ENCODE measurements at regions not wholly inside any gene's neighbourhood (a gene's known extent, or its start where the extent isn't known, plus 50 kb on each side); places are given as distances from the start of the nearest gene placed in this dataset.
"Not testable (repeated sequence)": the region's sequence is repeated elsewhere in the genome, so short reads cannot be mapped to it uniquely, and the experiment has no call there.

- DNase-seq (no peak), ATAC-seq (no peak)
- intact Hi-C loops (cut with DNase I, micrococcal nuclease) = no loop called here
These were observed 425.7 kb downstream of the SPRY2 start for GRCh38 chr13:79915114-79915811.

- intact Hi-C loops (cut with DNase I, micrococcal nuclease) = no loop called here
- ATAC-seq (no peak), DNase-seq (no peak)
These were observed 427.6 kb downstream of the SPRY2 start for GRCh38 chr13:79913141-79913827.

- DNase-seq (no peak), ATAC-seq (no peak)
- intact Hi-C loops (cut with DNase I, micrococcal nuclease) = no loop called here
These were observed 428.5 kb downstream of the SPRY2 start for GRCh38 chr13:79912403-79912802.

- no peak for DNase-seq
- intact Hi-C loops (cut with DNase I, micrococcal nuclease) = no loop called here
These were observed 429.9 kb downstream of the SPRY2 start for GRCh38 chr13:79910875-79911540.

GRCh38 chr13:79909644-79910043 lies 428.7 kb downstream of the NDFIP2 start:
- DNase-seq (no peak), ATAC-seq (peak; percentile 77)
- intact Hi-C loops (cut with DNase I, micrococcal nuclease) = no loop called here

More at GRCh38 chr13:79910875-79911540, 429.9 kb downstream of the SPRY2 start:
- ATAC-seq = no peak

GRCh38 chr13:79908381-79908780 lies 427.4 kb downstream of the NDFIP2 start:
- no peak for DNase-seq
- intact Hi-C loops (cut with DNase I, micrococcal nuclease) = no loop called here
- no peak for ATAC-seq

DNA sequence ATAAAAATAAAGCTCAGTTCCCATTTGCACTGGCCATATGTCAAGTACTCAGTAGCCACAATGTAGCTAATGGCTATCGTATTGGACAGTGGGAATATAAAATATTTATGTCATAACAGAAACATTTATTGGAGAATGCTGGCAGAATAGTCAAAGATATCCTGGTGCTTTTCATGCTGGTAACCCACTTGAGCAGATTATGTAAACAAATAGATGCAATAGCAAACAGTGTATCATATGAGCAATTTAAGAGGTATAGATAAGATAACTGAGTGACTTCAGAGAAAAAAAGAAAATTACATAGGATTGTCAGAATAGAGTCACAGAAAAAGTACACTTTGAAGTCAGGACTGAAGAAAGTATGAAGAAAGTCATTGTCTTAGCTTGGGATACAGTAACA lies 426.6 kb downstream of the NDFIP2 start:
- ATAC-seq (no peak), DNase-seq (no peak)
- intact Hi-C loops (cut with DNase I, micrococcal nuclease) = no loop called here

DNA sequence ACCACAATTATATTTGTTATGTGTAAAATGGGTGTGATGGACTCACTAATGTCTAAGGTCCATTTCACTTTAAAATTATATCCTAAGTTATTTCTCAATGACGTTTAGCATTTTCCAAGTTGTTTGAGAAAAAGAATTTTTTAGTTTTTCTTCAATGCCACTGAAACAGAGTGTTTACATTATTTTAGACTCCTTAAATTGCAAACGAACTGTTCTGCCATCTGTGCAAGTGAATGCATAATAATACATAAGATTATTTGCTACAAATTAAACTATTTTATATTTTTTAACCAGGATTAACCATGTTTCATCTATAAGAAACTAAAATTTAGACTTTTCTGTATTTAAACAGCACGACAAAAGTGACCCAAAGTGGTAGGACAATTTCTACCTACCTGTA lies 425.4 kb downstream of the NDFIP2 start:
- no peak for DNase-seq
- no peak for ATAC-seq
- intact Hi-C loops (cut with DNase I, micrococcal nuclease) = no loop called here

- ATAC-seq = no peak
- intact Hi-C loops (cut with DNase I, micrococcal nuclease) = no loop called here
These were observed 424.1 kb downstream of the NDFIP2 start for GRCh38 chr13:79905018-79905417.

GRCh38 chr13:79904581-79904980 lies 423.6 kb downstream of the NDFIP2 start:
- DNase-seq (no peak), ATAC-seq (no peak)
- intact Hi-C loops (cut with DNase I, micrococcal nuclease) = no loop called here

More at GRCh38 chr13:79905018-79905417, 424.1 kb downstream of the NDFIP2 start:
- DNase-seq = no peak

DNA sequence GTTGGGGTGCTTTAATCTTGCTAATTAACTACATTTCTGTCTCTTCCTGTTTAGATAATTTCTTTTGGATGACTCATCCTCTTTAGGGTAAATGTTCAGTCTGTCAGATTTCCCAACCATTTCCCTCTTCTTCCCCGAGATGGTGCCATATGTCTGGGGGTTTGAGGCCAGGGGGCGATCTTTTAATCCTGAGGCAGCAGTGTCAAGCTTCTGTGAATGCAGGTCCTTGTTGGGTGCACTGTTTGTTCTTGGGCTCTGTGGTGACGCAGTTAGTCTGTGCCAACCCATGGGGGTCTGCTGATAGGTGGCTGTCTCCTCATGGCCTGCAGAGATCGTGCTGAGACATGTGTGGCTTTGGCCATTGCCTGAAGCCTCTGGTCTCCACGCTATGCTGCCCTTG lies 420.4 kb downstream of the NDFIP2 start:
- intact Hi-C loops (cut with DNase I, micrococcal nuclease) = no loop called here
- ATAC-seq (no peak), DNase-seq (no peak)

DNA sequence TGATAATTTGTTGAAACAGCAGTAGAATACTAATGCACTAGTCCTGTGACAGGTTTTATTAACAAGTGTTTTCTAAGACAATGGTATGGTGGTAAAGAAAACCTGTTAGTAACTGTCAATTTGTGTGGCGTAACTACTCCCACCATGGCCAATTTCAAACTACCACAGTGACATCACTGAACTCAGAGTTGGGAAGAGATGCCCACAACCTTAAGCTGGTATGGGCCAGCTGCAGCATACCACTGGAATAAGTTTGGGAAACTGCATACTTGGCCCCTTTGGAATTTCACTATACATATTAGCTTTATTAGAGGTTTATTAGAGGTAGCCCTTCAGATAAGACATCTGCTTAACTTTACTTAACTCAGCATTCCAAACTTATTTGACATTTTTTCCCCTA lies 419.4 kb downstream of the NDFIP2 start:
- intact Hi-C loops (cut with DNase I, micrococcal nuclease) = no loop called here
- no peak for DNase-seq
- no peak for ATAC-seq

GRCh38 chr13:79898996-79899395 lies 418.0 kb downstream of the NDFIP2 start:
- DNase-seq (no peak), ATAC-seq (no peak)
- intact Hi-C loops (cut with DNase I, micrococcal nuclease) = no loop called here

GRCh38 chr13:79898202-79898826 lies 417.4 kb downstream of the NDFIP2 start:
- no peak for DNase-seq

DNA sequence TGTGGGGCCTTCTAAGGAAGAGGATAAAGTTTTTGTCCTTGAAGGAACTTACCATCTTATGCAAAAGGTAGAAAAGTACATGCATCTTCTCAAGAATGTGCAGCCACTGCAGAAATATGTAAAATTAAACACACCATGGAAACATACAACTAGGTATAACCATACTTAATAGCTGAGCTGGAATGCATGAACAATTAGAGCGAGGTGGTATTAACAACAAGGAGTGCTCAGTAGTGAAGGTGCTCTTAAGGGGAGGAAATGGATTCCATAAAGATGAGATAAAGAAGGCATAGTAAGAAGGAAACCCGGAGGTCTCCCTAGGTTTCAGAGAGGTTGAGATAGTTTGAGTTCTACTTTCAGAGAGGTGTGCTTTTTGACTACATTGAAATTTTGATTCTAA lies 415.9 kb downstream of the NDFIP2 start:
- intact Hi-C loops (cut with DNase I, micrococcal nuclease) = no loop called here
- ATAC-seq = no peak
- no peak for DNase-seq

More at GRCh38 chr13:79898202-79898826, 417.4 kb downstream of the NDFIP2 start:
- ATAC-seq = no peak
- intact Hi-C loops (cut with DNase I, micrococcal nuclease) = no loop called here

DNA sequence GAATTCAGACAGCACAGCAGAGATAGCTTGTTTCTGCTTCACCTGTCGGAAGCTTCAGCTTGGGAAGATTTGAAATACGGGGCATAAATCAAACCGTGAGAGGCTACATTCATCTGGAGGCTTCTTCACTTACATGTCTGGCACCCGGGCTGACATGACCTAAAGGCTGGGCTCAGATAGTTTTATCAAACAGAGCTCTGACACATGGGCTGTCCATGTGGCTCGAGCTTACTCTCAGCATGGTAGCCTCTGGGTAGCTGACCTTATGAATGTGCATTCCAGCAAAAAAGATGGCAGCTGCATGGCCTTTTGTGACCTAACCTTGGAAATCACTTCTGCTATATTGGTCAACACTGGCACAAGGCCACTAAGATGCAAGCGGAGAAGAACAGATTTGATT lies 414.5 kb downstream of the NDFIP2 start:
- DNase-seq (no peak), ATAC-seq (no peak)
- intact Hi-C loops (cut with DNase I, micrococcal nuclease) = no loop called here

- DNase-seq; ATAC-seq; intact Hi-C loops (cut with DNase I, micrococcal nuclease): not testable (repeated sequence)
These were observed 406.3 kb downstream of the NDFIP2 start for GRCh38 chr13:79887278-79887677.

DNA sequence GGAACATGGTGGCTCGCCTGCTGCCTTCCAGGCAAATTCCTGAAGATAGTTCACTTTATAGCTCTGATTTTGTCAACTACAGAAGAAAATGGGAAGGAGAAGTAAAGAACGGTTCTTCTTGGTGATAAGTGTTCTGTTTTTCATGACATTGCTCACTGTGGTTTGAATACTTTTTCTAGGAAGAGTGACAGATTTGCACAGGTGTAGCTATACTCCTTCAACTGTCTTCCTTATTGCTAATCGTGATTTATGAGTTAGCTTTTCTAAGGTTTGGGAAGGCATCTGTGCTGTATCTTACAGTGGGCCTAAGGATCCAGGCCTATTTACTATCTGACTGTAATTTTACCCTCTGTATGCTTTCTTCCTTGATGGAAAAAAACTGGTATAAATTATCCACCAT lies 405.6 kb downstream of the NDFIP2 start:
- intact Hi-C loops (cut with DNase I, micrococcal nuclease) = no loop called here
- no peak for DNase-seq
- no peak for ATAC-seq

DNA sequence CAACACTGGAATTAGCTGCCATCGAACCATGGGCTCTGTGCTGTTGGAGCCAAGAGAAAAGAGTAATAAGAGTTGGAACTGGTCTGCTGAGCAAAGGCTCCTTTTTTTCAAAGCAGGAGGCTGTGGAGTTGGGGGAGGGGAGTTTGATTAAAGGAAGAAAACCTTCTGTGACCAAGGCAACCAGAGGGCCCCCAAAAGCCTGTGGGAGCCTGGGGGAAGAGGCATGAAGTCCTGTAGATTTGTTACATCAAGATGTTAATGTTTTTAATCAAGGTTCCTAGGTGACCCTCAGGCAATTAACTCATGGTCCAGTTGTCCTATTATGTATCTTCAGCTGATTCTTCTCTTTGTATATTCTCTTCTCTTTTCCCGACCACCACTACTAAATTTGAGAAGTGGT lies 403.9 kb downstream of the NDFIP2 start:
- intact Hi-C loops (cut with DNase I, micrococcal nuclease) = no loop called here
- DNase-seq = no peak

DNA sequence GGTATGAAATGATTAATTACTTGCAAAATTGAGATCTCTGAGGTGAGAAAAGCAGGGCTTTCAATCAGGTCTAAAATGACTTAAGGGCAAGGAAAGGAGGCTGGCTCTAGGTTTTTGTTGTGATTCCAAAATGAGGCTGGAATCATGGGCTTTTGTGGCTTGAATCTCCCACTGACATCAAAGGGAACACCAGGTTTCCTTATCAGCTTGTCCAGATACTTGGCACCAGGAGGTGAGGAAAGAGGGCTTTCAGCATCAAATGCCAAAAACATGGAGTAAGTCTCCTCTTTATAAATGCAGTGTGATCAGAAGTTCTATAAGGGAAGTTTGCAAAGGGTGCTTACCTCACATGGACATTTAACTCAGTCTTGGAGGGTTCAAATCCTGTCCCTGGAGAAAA lies 402.3 kb downstream of the NDFIP2 start:
- intact Hi-C loops (cut with DNase I, micrococcal nuclease) = no loop called here
- DNase-seq = no peak
- ATAC-seq = no peak

More for the DNA sequence above, 403.9 kb downstream of the NDFIP2 start:
- no peak for ATAC-seq
